ENCODE measurements at regions not wholly inside any gene's neighbourhood (a gene's known extent, or its start where the extent isn't known, plus 50 kb on each side); places are given as distances from the start of the nearest gene placed in this dataset.

GRCh38 chr12:125936502-125936901 lies 871.3 kb downstream of the AACS start:
- no peak overlapping the region for H3K4me2 ChIP-seq (ENCODE audit: insufficient read depth, low read length)
- H3K9me1 ChIP-seq (replicated peaks; ENCODE audit: control insufficient read depth, extremely low read depth, insufficient read depth, low read length) = no peaks in the 10 kb centered on the region
- H3K27ac ChIP-seq (ENCODE audit: insufficient read depth, low read depth, low read length) = no peak overlapping the region
- no peaks in the 10 kb centered on the region for H4K20me1 ChIP-seq (replicated peaks; ENCODE audit: control insufficient read depth, extremely low read depth, insufficient read depth, low read length)
- H3K9me3 ChIP-seq (replicated peaks; ENCODE audit: control insufficient read depth, insufficient read depth, low read length) = peaks cover 6% of the 10 kb centered on the region
- H2AFZ ChIP-seq (ENCODE audit: low read depth, low read length) = no peak overlapping the region
- dilution Hi-C loops (cut with MboI; ENCODE audit: extremely low pct_ligation_motif_present, low sequenced_read_pairs) (no loop called here), intact Hi-C loops (cut with micrococcal nuclease) (no loop called here)
- H3K4me1 ChIP-seq (ENCODE audit: control insufficient read depth, extremely low read depth, insufficient read depth, low read length) = no peaks in the 10 kb centered on the region
- H3K27me3 ChIP-seq (ENCODE audit: control insufficient read depth in 2 of 2, insufficient read depth in 2 of 2, low read length in 2 of 2) = no peaks in the 10 kb centered on the region
- no peak overlapping the region for H3K9ac ChIP-seq (replicated peaks; ENCODE audit: extremely low read depth, insufficient read depth, low read length)
- CTCF ChIA-PET = no interaction called here
- no peaks in the 10 kb centered on the region for H3K36me3 ChIP-seq (ENCODE audit: control insufficient read depth in 2 of 2, extremely low read depth in 1 of 2, insufficient read depth in 2 of 2, low read length in 2 of 2)
- POLR2A ChIA-PET = no interaction called here
- BruUV-seq (replicated peaks) = no TSS peak
- H3K79me2 ChIP-seq (ENCODE audit: control insufficient read depth, insufficient read depth, low read length) = no peaks in the 10 kb centered on the region
- H3K4me3 ChIP-seq (replicated peaks in 1 of 3; ENCODE audit: insufficient read depth in 1 of 3, low read depth in 1 of 3, low read length in 3 of 3) = no peak overlapping the region
- DNase-seq (ENCODE audit: low read depth, low spot score) (no peak), FAIRE-seq (no peak)
- TF ChIP-seq GATA2 (IDR thresholded peaks at IDR 0.05; ENCODE audit: insufficient read depth, insufficient read length, low read depth, low read length) (no peak), POLR2A (IDR thresholded peaks at IDR 0.05; ENCODE audit: low read depth, low read length) (no peak), POLR2AphosphoS5 (IDR thresholded peaks at IDR 0.05; ENCODE audit: insufficient read depth, low read depth, low read length) (no peak), EZH2 (IDR thresholded peaks at IDR 0.05; ENCODE audit: borderline replicate concordance, low read depth, low read length, severe bottlenecking) (no peak), JUN (IDR thresholded peaks at IDR 0.05; ENCODE audit: borderline replicate concordance, insufficient read depth, insufficient read length, low read depth) (no peak), FOS (IDR thresholded peaks at IDR 0.05; ENCODE audit: borderline replicate concordance, insufficient read depth, low read length) (no peak), MYC (IDR thresholded peaks at IDR 0.05; ENCODE audit: low read depth, low read length) (no peak), CTCF (IDR thresholded peaks at IDR 0.05; ENCODE audit: extremely low read depth in 1 of 2, insufficient read depth in 1 of 2, low read depth in 1 of 2, low read length in 2 of 2) (no peak)
- TF ChIP-seq, protein P1, sequence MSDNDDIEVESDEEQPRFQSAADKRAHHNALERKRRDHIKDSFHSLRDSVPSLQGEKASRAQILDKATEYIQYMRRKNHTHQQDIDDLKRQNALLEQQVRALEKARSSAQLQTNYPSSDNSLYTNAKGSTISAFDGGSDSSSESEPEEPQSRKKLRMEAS (IDR thresholded peaks at IDR 0.05; ENCODE audit: insufficient read depth, insufficient read length) = no peak

All from endothelial cell of umbilical vein (primary cell).